Astrocyte (in vitro differentiated cells and primary cell): ENCODE measurements at regions not wholly inside any gene's neighbourhood (a gene's known extent, or its start where the extent isn't known, plus 50 kb on each side); places are given as distances from the start of the nearest gene placed in this dataset.

Source experiments
- CTCF ChIP-seq: IDR thresholded peaks from 2 replicates; pipeline ENCODE4 v1.5.1; 2011; ENCODE audit warnings: low read depth, mild to moderate bottlenecking, inconsistent platforms, low read length, moderate library complexity; ENCODE audit not compliant: insufficient read depth
- EZH2 ChIP-seq: IDR thresholded peaks from 2 replicates; pipeline ENCODE4 v1.6.1; 2012; ENCODE audit warnings: mild to moderate bottlenecking, low read length, inconsistent platforms; ENCODE audit not compliant: insufficient read depth

- TF ChIP-seq CTCF: no peak
- TF ChIP-seq EZH2: no peak
These were observed 580.6 kb downstream of the TRIML1 start for GRCh38 chr4:188719794-188720193.
